ENCODE measurements at regions not wholly inside any gene's neighbourhood (a gene's known extent, or its start where the extent isn't known, plus 50 kb on each side); places are given as distances from the start of the nearest gene placed in this dataset.

DNA sequence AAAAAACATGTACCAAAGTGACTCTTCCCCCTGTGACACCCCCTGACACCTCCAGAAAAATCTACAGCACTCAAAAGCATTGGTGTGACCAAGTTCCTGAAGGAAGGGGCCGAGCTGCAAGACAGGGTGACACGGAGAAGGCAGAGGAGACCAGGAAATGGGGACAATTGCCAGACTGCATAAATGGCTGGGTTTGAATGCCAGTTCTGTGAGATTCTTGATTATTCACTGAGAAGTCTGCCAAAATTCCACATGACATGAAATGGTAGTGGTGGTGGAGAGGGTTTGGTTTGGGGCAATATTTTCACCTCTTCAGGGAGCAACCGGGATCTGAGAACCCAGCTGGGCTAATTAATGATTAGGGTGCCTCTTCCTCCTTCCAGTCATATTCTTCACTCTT, 178.5 kb downstream of the ARL4C start:
- TF ChIP-seq EZH2phosphoT487 (IDR thresholded peaks at IDR 0.05; ENCODE audit: borderline replicate concordance): no peak
- TF ChIP-seq, protein P1, sequence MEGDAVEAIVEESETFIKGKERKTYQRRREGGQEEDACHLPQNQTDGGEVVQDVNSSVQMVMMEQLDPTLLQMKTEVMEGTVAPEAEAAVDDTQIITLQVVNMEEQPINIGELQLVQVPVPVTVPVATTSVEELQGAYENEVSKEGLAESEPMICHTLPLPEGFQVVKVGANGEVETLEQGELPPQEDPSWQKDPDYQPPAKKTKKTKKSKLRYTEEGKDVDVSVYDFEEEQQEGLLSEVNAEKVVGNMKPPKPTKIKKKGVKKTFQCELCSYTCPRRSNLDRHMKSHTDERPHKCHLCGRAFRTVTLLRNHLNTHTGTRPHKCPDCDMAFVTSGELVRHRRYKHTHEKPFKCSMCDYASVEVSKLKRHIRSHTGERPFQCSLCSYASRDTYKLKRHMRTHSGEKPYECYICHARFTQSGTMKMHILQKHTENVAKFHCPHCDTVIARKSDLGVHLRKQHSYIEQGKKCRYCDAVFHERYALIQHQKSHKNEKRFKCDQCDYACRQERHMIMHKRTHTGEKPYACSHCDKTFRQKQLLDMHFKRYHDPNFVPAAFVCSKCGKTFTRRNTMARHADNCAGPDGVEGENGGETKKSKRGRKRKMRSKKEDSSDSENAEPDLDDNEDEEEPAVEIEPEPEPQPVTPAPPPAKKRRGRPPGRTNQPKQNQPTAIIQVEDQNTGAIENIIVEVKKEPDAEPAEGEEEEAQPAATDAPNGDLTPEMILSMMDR (conservative IDR thresholded peaks at IDR 0.05; ENCODE audit: low read length): no peak

Measured in Loucy (cell line).